MCF 10A (cell line): ENCODE measurements at regions not wholly inside any gene's neighbourhood (a gene's known extent, or its start where the extent isn't known, plus 50 kb on each side); places are given as distances from the start of the nearest gene placed in this dataset.
"Not testable (repeated sequence)": the region's sequence is repeated elsewhere in the genome, so short reads cannot be mapped to it uniquely, and the experiment has no call there.

Experiments used
- BruUV-seq: library from RNA; stranded (reverse); fragments of 400-500 nt; replicated peaks from 2 replicates; lab custom pipeline; 2021; lab: Mats Ljungman, UMichigan
- CTCF ChIA-PET: fragments of 300-600 bp; sonication (Branson Sonifier 250); formaldehyde crosslinking; extraction: SDS; loops from one replicate; lab custom pipeline; 2021; ENCODE audit warnings: antibody characterized with exemption, inconsistent platforms; lab: Yijun Ruan, JAX
- POLR2A ChIA-PET: fragments of 300-600, 350-650 bp; sonication (Branson Sonifier 250); formaldehyde crosslinking; extraction: SDS; loops from one replicate; lab custom pipeline; 2020; ENCODE audit warnings: antibody characterized with exemption, inconsistent platforms; lab: Yijun Ruan, JAX
- DNase-seq: peaks from one replicate; pipeline ENCODE4 v3.0.0-alpha.2; 2018; ENCODE audit not compliant: unreplicated experiment
- H3K27ac Mint-ChIP-seq: one replicate; pipeline ENCODE4 v1.8.0; 2022; ENCODE audit warnings: mild to moderate bottlenecking, low read depth, mixed read lengths; ENCODE audit not compliant: unreplicated experiment
- H3K27me3 Mint-ChIP-seq: one replicate; pipeline ENCODE4 v1.8.0; 2022; ENCODE audit warnings: mixed read lengths; ENCODE audit not compliant: insufficient read depth, unreplicated experiment
- H3K36me3 Mint-ChIP-seq: one replicate; pipeline ENCODE4 v1.8.0; 2022; ENCODE audit warnings: mild to moderate bottlenecking, moderate library complexity, mixed read lengths; ENCODE audit not compliant: insufficient read depth, unreplicated experiment
- H3K4me1 Mint-ChIP-seq: one replicate; pipeline ENCODE4 v1.8.0; 2022; ENCODE audit warnings: mixed read lengths; ENCODE audit not compliant: insufficient read depth, unreplicated experiment
- H3K4me3 Mint-ChIP-seq: one replicate; pipeline ENCODE4 v1.8.0; 2022; ENCODE audit warnings: mild to moderate bottlenecking, moderate library complexity, mixed read lengths; ENCODE audit not compliant: unreplicated experiment
- H3K9me3 Mint-ChIP-seq: one replicate; pipeline ENCODE4 v1.8.0; 2022; ENCODE audit warnings: mixed read lengths; ENCODE audit not compliant: unreplicated experiment
- CTCF ChIP-seq: fragments of 200-600 bp; IDR thresholded peaks from one replicate; pipeline ENCODE4 v1.8.0; 2022; ENCODE audit warnings: antibody characterized with exemption, mild to moderate bottlenecking; ENCODE audit not compliant: unreplicated experiment
- intact Hi-C: fragments of 100-400 bp; cut with micrococcal nuclease; formaldehyde crosslinking; loops from 2 replicates; pipeline ENCODE4 v1.14.1; 2022

DNA sequence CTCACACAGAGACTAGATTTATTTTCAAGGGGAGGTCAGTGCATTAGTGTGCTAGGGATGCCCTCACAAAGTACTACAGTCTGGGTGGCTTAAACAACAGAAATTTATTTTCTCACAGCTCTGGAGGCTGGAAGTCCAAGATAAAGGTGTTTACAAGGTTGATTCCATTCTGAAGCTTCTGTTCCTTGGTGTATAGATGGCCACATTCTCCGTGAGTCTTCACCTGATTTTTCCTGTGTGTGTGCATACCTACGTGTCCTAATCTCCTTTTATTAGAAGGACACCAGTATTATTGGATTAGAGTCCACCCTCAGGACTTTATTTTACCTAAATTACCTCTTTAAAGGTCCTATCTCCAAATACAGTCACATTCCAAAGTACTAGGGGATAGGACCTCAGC lies 91.7 kb upstream of the FRMD4A start:
- intact Hi-C loops = no loop called here
- Mint-ChIP-seq H3K36me3 (no peaks in the 10 kb centered on the region), H3K4me1 (no peaks in the 10 kb centered on the region), H3K27ac (no peak overlapping the region), H3K9me3 (no peaks in the 10 kb centered on the region), H3K27me3 (no peaks in the 10 kb centered on the region), H3K4me3 (no peak overlapping the region)
- no TSS peak for BruUV-seq
- TF ChIP-seq CTCF = no peak
- CTCF ChIA-PET = no interaction called here
- no peak for DNase-seq
- POLR2A ChIA-PET = no interaction called here

DNA sequence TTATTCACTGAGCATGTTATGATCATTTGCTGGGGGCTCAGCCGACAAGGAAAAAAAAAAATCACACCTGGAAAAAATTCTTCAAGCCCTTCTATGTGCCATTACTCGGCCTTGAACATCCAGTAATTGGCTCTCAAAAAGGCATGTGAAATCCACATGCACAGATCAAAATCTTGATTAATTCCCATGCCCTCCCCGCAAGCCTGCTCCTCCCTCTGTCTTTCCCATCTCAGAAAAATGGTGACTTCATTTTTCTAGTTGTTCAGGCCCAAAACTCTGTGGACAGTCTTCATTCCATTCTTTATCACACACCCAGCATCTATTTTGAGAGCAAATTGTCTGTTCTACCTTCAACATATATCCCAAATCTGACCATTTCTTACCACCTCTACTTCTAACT lies 91.2 kb upstream of the FRMD4A start:
- TF ChIP-seq CTCF = no peak
- H3K27me3 Mint-ChIP-seq = no peaks in the 10 kb centered on the region
- H3K4me1 Mint-ChIP-seq = no peaks in the 10 kb centered on the region
- intact Hi-C loops = no loop called here
- no peak for DNase-seq
- H3K4me3 Mint-ChIP-seq = no peak overlapping the region
- no TSS peak for BruUV-seq
- CTCF ChIA-PET = no interaction called here
- H3K36me3 Mint-ChIP-seq = no peaks in the 10 kb centered on the region
- no peak overlapping the region for H3K27ac Mint-ChIP-seq
- H3K9me3 Mint-ChIP-seq = no peaks in the 10 kb centered on the region
- POLR2A ChIA-PET = no interaction called here

DNA sequence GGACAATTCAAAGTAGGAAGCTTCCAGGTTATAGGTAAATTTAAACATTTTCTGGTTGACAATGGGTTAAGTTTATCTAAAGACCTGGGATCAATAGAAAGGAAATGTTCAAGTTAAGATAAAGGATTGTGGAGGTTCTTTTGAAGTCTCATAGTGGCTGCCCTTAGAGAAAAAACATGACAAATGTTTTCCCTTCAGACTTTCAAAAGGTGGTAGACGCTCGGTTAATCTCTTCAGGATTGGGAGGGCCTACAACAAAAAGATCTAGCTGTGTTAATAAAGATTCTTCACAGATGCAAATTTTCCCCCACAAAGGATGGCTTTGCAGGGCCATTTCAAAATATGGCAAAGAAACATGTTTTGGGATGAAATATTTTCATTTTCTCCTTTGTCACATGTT lies 86.6 kb upstream of the FRMD4A start:
- DNase-seq, H3K27me3 Mint-ChIP-seq, H3K4me1 Mint-ChIP-seq, H3K9me3 Mint-ChIP-seq, H3K27ac Mint-ChIP-seq, H3K36me3 Mint-ChIP-seq, intact Hi-C loops, BruUV-seq, H3K4me3 Mint-ChIP-seq: not testable (repeated sequence)
- CTCF ChIA-PET = interaction anchor here (0.6 kb wide), 1 partner anchor 65 kb away, joined by 3 read pairs; no protein-coding TSS in a partner anchor
- POLR2A ChIA-PET = interaction anchor here (0.9 kb wide), 1 partner anchor 20 kb away, joined by 3 read pairs; no protein-coding TSS in a partner anchor

DNA sequence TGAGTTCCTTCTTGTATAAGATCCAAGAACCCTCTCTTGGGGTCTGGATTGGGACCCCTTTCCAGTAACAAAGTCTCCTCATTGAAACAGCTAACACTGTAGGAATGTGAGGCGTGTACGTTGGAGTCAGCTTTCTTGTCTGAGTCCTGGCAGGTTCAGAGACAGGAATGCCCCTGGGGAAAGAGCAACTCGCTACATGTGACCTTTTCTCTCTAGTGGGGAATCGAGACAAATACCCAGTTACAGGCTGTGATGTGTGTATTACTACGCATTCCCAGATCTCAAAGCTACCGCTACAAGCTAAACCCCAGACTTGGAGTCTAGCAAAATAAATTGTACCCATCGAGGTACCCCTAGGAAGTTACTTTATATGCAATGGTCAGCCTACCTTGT lies 85.6 kb upstream of the FRMD4A start:
- Mint-ChIP-seq H3K36me3 (no peaks in the 10 kb centered on the region), H3K27me3 (no peaks in the 10 kb centered on the region), H3K4me3 (no peak overlapping the region), H3K4me1 (peaks cover 7% of the 10 kb centered on the region), H3K9me3 (no peaks in the 10 kb centered on the region), H3K27ac (no peak overlapping the region)
- peak; percentile 11 for DNase-seq
- POLR2A ChIA-PET = no interaction called here
- no TSS peak for BruUV-seq
- CTCF ChIA-PET = interaction anchor here (0.5 to 0.6 kb wide), 2 partner anchors 82 to 411 kb away, joined by 3 to 4 read pairs; no protein-coding TSS in a partner anchor
- intact Hi-C loops = no loop called here
- no peak for TF ChIP-seq CTCF
